Fibroblast of mammary gland (primary cell): ENCODE measurements at regions not wholly inside any gene's neighbourhood (a gene's known extent, or its start where the extent isn't known, plus 50 kb on each side); places are given as distances from the start of the nearest gene placed in this dataset.

Source experiments
- DNase-seq: peaks from one replicate; pipeline ENCODE4 v3.0.0-alpha.2; 2010; ENCODE audit warnings: low read depth
- H3K4me3 ChIP-seq: 2 replicates; pipeline ENCODE4 v1.5.1; 2011; ENCODE audit warnings: low read depth, mild to moderate bottlenecking, low read length, moderate library complexity; ENCODE audit not compliant: control insufficient read depth
- CTCF ChIP-seq: conservative IDR thresholded peaks from 2 replicates; pipeline ENCODE4 v1.5.1; 2011; ENCODE audit warnings: low read depth, low read length, inconsistent platforms; ENCODE audit not compliant: control insufficient read depth, insufficient read depth

GRCh38 chr11:119861160-119861559 lies 132.2 kb upstream of the NECTIN1 start:
- H3K4me3 ChIP-seq = no peak overlapping the region
- DNase-seq = no peak
- no peak for TF ChIP-seq CTCF

GRCh38 chr11:119860561-119861094 lies 131.6 kb upstream of the NECTIN1 start:
- TF ChIP-seq CTCF = no peak
- no peak overlapping the region for H3K4me3 ChIP-seq
- DNase-seq = no peak

- TF ChIP-seq CTCF = no peak
- no peak overlapping the region for H3K4me3 ChIP-seq
- DNase-seq = no peak
Observed at GRCh38 chr11:119859684-119860083, 130.7 kb upstream of the NECTIN1 start.

GRCh38 chr11:119858288-119858687 lies 129.3 kb upstream of the NECTIN1 start:
- no peak for TF ChIP-seq CTCF
- DNase-seq = no peak
- no peak overlapping the region for H3K4me3 ChIP-seq

GRCh38 chr11:119856681-119857485 lies 127.9 kb upstream of the NECTIN1 start:
- TF ChIP-seq CTCF = no peak
- DNase-seq = no peak
- H3K4me3 ChIP-seq = no peak overlapping the region

GRCh38 chr11:119855066-119855465 lies 126.1 kb upstream of the NECTIN1 start:
- DNase-seq = no peak
- no peak for TF ChIP-seq CTCF
- H3K4me3 ChIP-seq = no peak overlapping the region
